CD4-positive, alpha-beta memory T cell (primary cell): ENCODE measurements at regions not wholly inside any gene's neighbourhood (a gene's known extent, or its start where the extent isn't known, plus 50 kb on each side); places are given as distances from the start of the nearest gene placed in this dataset.

Experiments used
- CTCF ChIA-PET: fragments of 350-600 bp; sonication (Branson Sonifier 250); formaldehyde crosslinking; loops from one replicate; lab custom pipeline; 2021; ENCODE audit warnings: inconsistent platforms; ENCODE audit not compliant: partially characterized antibody; lab: Charles Lee
- POLR2A ChIA-PET: fragments of 350-600 bp; sonication (Branson Sonifier 250); formaldehyde crosslinking; loops from one replicate; lab custom pipeline; 2021; ENCODE audit not compliant: partially characterized antibody; lab: Charles Lee
- DNase-seq, 5 donors: peaks; one replicate each; pipeline versions ENCODE4 v3.0.0 to v3.0.0-alpha.2; 2020 to 2022; ENCODE audit warnings: mixed read lengths in 1 of 5
- H3K27ac ChIP-seq: one replicate; pipeline ENCODE4 v1.7.0; 2013; ENCODE audit warnings: low read depth, low read length
- H3K27me3 ChIP-seq: 2 replicates; pipeline ENCODE4 v1.7.0; 2013; ENCODE audit warnings: mild to moderate bottlenecking, low read length, moderate library complexity; ENCODE audit not compliant: insufficient read depth
- H3K36me3 ChIP-seq: 2 replicates; pipeline ENCODE4 v1.7.0; 2013; ENCODE audit warnings: mild to moderate bottlenecking, low read length, moderate library complexity; ENCODE audit not compliant: insufficient read depth
- H3K4me1 ChIP-seq: 2 replicates; pipeline ENCODE4 v1.7.0; 2013; ENCODE audit warnings: mild to moderate bottlenecking, low read length, moderate library complexity; ENCODE audit not compliant: insufficient read depth
- H3K4me3 ChIP-seq, 2 donors: one replicate each; pipeline ENCODE4 v1.7.0; 2013; ENCODE audit warnings: low read length in 2 of 2, mild to moderate bottlenecking in 1 of 2
- H3K9me3 ChIP-seq, 2 donors: one replicate each; pipeline ENCODE4 v1.7.0; 2013; ENCODE audit warnings: low read length in 2 of 2, control low read depth in 1 of 2; ENCODE audit not compliant: control insufficient read depth in 1 of 2
- H3K27ac Mint-ChIP-seq, 7 donors: one replicate each; pipeline ENCODE4 v1.8.0; 2020 to 2021; ENCODE audit warnings: mixed read lengths in 7 of 7, mild to moderate bottlenecking in 6 of 7, inconsistent platforms in 3 of 7, moderate library complexity in 3 of 7
- H3K27me3 Mint-ChIP-seq, 2 donors: one replicate each; pipeline ENCODE4 v1.8.0; 2020 to 2021; ENCODE audit warnings: mixed read lengths in 2 of 2
- H3K36me3 Mint-ChIP-seq, 2 donors: one replicate each; pipeline ENCODE4 v1.8.0; 2020 to 2021; ENCODE audit warnings: mixed read lengths in 2 of 2, inconsistent platforms in 1 of 2, mild to moderate bottlenecking in 1 of 2
- H3K4me1 Mint-ChIP-seq, 4 donors: one replicate each; pipeline ENCODE4 v1.8.0; 2020 to 2021; ENCODE audit warnings: mixed read lengths in 4 of 4, mild to moderate bottlenecking in 1 of 4
- H3K4me3 Mint-ChIP-seq, 8 donors: one replicate each; pipeline ENCODE4 v1.8.0; 2020 to 2021; ENCODE audit warnings: mixed read lengths in 8 of 8, mild to moderate bottlenecking in 7 of 8, moderate library complexity in 6 of 8, inconsistent platforms in 3 of 8
- H3K9me3 Mint-ChIP-seq, 8 donors: one replicate each; pipeline ENCODE4 v1.8.0; 2020 to 2021; ENCODE audit warnings: mixed read lengths in 8 of 8, mild to moderate bottlenecking in 5 of 8, inconsistent platforms in 3 of 8, moderate library complexity in 1 of 8
- intact Hi-C: fragments of 100-400 bp; cut with micrococcal nuclease; formaldehyde crosslinking; loops from one replicate; pipeline ENCODE4 v1.15.1; 2023

GRCh38 chrX:148412006-148412405, 88.4 kb upstream of the AFF2 start:
- Histone ChIP-seq H3K36me3 (no peaks in the 10 kb centered on the region), H3K9me3 (no peaks in the 10 kb centered on the region), H3K27ac (no peak overlapping the region), H3K4me3 (no peak overlapping the region), H3K4me1 (no peaks in the 10 kb centered on the region), H3K27me3 (no peaks in the 10 kb centered on the region)
- no peak for DNase-seq
- Mint-ChIP-seq H3K36me3 (no peaks in the 10 kb centered on the region), H3K4me3 (no peak overlapping the region), H3K9me3 (peaks cover 0 to 3% (median 0%) of the 10 kb centered on the region in 8 donors), H3K27me3 (peaks cover 0 to 3% of the 10 kb centered on the region in 2 donors), H3K27ac (no peak overlapping the region), H3K4me1 (peaks cover 0 to 2% (median 0%) of the 10 kb centered on the region in 4 donors)
- CTCF ChIA-PET, result no interaction called here
- intact Hi-C loops, result no loop called here
- POLR2A ChIA-PET, result no interaction called here

DNA sequence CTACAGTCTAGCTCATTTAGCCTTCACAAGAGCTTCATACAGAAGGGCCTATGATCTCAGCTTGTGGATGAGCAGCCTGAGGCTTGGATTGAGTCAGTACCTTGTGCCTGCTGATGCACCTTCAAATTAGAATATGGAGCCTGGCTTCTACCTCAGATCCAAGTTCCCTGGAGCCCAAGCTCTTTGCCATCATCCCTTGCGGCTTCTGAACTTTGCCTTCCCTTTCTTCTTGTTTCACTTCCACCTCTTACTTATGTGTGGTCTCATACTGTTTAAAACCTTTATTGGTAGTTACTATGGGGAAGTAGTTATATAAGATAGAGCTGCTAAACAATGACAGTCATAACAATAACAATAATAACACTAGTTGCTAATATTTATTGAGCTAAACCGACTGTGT, 84.3 kb upstream of the AFF2 start:
- Histone ChIP-seq H3K9me3 (no peaks in the 10 kb centered on the region), H3K4me3 (no peak overlapping the region), H3K36me3 (no peaks in the 10 kb centered on the region), H3K27me3 (no peaks in the 10 kb centered on the region), H3K4me1 (no peaks in the 10 kb centered on the region), H3K27ac (no peak overlapping the region)
- DNase-seq, result no peak
- intact Hi-C loops, result no loop called here
- Mint-ChIP-seq H3K27ac (no peak overlapping the region), H3K4me3 (no peak overlapping the region), H3K4me1 (peaks cover 0 to 2% (median 0%) of the 10 kb centered on the region in 4 donors), H3K9me3 (peaks cover 0 to 3% (median 0%) of the 10 kb centered on the region in 8 donors), H3K27me3 (peaks cover 0 to 3% of the 10 kb centered on the region in 2 donors), H3K36me3 (no peaks in the 10 kb centered on the region)
- ChIA-PET CTCF (no interaction called here), POLR2A (no interaction called here)

DNA sequence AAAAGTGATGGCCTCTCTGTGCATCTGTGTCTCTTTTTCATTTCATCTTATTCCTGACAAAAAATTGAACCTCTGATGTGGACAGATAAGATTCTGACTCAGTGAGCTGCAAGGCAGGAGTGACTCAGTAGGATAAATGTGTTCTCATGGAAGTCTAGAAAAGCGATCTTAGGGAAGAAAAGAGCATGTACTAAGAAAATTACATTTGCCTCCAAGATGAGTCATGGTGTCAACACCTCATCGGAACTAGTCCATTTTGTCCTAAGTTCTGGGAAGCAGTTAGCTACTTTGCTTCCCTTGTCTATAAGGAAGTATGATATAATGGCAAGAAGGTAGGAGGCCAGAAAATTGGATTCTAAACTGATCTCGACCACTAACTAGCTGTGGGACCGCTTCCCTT, 83.5 kb upstream of the AFF2 start:
- no peaks in the 10 kb centered on the region for H3K9me3 ChIP-seq
- H3K9me3 Mint-ChIP-seq, result peaks cover 0 to 3% (median 0%) of the 10 kb centered on the region in 8 donors
- H3K27ac Mint-ChIP-seq, result no peak overlapping the region
- DNase-seq, result no peak
- no peak overlapping the region for H3K4me3 Mint-ChIP-seq
- H3K36me3 Mint-ChIP-seq, result no peaks in the 10 kb centered on the region
- POLR2A ChIA-PET, result no interaction called here
- no peaks in the 10 kb centered on the region for H3K27me3 ChIP-seq
- H3K27ac ChIP-seq, result no peak overlapping the region
- H3K27me3 Mint-ChIP-seq, result peaks cover 0 to 3% of the 10 kb centered on the region in 2 donors
- intact Hi-C loops, result no loop called here
- no peaks in the 10 kb centered on the region for H3K36me3 ChIP-seq
- peaks cover 0 to 2% (median 0%) of the 10 kb centered on the region in 4 donors for H3K4me1 Mint-ChIP-seq
- H3K4me1 ChIP-seq, result no peaks in the 10 kb centered on the region
- H3K4me3 ChIP-seq, result no peak overlapping the region
- CTCF ChIA-PET, result no interaction called here

DNA sequence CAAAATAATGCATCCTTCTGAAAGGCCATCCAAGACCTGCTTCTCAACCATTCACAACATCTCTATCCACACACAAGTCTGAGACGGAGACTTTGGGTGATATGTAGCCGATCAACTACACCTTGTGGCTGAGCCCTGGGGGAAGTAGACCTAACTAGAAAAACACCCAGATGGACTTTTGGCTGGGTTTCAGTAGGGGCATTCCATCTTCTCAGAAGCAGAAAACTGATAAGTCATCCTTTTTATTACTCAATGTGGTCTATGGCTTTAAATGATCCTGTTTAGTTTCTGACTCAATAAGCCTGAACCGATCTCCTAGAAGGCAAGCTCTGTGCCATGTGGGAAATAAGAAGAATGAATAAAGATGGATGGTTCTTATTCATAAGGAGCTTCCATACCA, 82.5 kb upstream of the AFF2 start:
- H3K4me3 Mint-ChIP-seq, result no peak overlapping the region
- no peaks in the 10 kb centered on the region for H3K9me3 ChIP-seq
- no peak overlapping the region for H3K4me3 ChIP-seq
- peaks cover 0 to 3% (median 0%) of the 10 kb centered on the region in 8 donors for H3K9me3 Mint-ChIP-seq
- intact Hi-C loops, result no loop called here
- H3K27me3 ChIP-seq, result no peaks in the 10 kb centered on the region
- no peak overlapping the region for H3K27ac ChIP-seq
- no peaks in the 10 kb centered on the region for H3K36me3 ChIP-seq
- H3K27me3 Mint-ChIP-seq, result peaks cover 0 to 3% of the 10 kb centered on the region in 2 donors
- POLR2A ChIA-PET, result no interaction called here
- CTCF ChIA-PET, result no interaction called here
- H3K27ac Mint-ChIP-seq, result no peak overlapping the region
- H3K4me1 ChIP-seq, result no peaks in the 10 kb centered on the region
- no peaks in the 10 kb centered on the region for H3K4me1 Mint-ChIP-seq
- no peaks in the 10 kb centered on the region for H3K36me3 Mint-ChIP-seq
- DNase-seq, result no peak

GRCh38 chrX:148422526-148422925, 77.9 kb upstream of the AFF2 start:
- H3K27ac ChIP-seq, result no peak overlapping the region
- H3K4me3 Mint-ChIP-seq, result no peak overlapping the region
- H3K9me3 ChIP-seq, result no peaks in the 10 kb centered on the region
- intact Hi-C loops, result no loop called here
- no peak overlapping the region for H3K27ac Mint-ChIP-seq
- H3K9me3 Mint-ChIP-seq, result no peaks in the 10 kb centered on the region
- H3K36me3 ChIP-seq, result no peaks in the 10 kb centered on the region
- no peaks in the 10 kb centered on the region for H3K27me3 ChIP-seq
- no peak overlapping the region for H3K4me3 ChIP-seq
- POLR2A ChIA-PET, result no interaction called here
- H3K36me3 Mint-ChIP-seq, result no peaks in the 10 kb centered on the region
- no peaks in the 10 kb centered on the region for H3K27me3 Mint-ChIP-seq
- no peak for DNase-seq
- CTCF ChIA-PET, result no interaction called here
- H3K4me1 ChIP-seq, result no peaks in the 10 kb centered on the region
- H3K4me1 Mint-ChIP-seq, result no peaks in the 10 kb centered on the region

DNA sequence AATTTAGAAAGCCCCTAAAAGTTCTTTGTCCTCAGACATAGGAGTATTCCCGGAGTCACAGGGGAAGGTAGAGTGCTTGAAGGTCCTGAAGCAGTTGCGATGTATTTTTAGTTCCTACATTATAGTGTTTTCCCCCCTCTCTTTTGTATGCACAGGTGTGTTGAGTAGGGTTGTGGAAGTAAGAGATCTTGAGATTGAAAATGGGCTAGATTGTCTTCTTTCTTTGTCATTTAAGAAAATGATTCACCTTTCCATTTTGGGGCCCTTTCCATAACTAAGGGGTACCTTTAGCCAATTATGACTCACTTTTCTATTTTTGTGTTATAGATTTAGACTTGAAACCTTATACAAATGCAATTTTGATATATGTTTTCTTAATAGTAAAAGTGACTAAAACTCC, 75.8 kb upstream of the AFF2 start:
- Histone ChIP-seq H3K36me3 (no peaks in the 10 kb centered on the region), H3K27me3 (no peaks in the 10 kb centered on the region), H3K4me1 (no peaks in the 10 kb centered on the region), H3K9me3 (no peaks in the 10 kb centered on the region), H3K4me3 (no peak overlapping the region), H3K27ac (no peak overlapping the region)
- Mint-ChIP-seq H3K27ac (no peak overlapping the region), H3K9me3 (no peaks in the 10 kb centered on the region), H3K4me1 (no peaks in the 10 kb centered on the region), H3K4me3 (no peak overlapping the region), H3K27me3 (no peaks in the 10 kb centered on the region), H3K36me3 (no peaks in the 10 kb centered on the region)
- no peak for DNase-seq
- intact Hi-C loops, result no loop called here
- ChIA-PET CTCF (no interaction called here), POLR2A (no interaction called here)

DNA sequence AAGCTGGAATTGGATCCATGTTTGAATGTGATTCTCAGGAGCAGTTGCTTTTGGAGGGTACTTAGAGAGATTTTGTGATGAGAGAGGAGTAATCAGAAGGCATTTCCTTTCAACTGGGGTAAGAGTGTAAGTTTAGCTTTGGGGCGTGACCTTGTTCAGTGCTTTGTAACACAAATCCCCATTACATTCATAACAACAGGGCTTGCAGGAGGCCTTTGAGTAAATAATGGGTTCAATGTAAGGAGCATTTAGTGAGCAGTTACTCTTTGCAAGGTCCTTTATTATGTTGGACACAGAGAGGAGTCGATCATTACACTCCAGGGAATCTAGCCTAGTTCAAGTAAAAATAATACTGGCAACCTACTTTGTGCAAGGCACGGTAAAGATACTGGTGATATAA, 74.0 kb upstream of the AFF2 start:
- no peak overlapping the region for H3K4me3 ChIP-seq
- no peaks in the 10 kb centered on the region for H3K4me1 ChIP-seq
- H3K27ac ChIP-seq, result no peak overlapping the region
- H3K27ac Mint-ChIP-seq, result no peak overlapping the region
- CTCF ChIA-PET, result no interaction called here
- POLR2A ChIA-PET, result no interaction called here
- no peaks in the 10 kb centered on the region for H3K36me3 ChIP-seq
- H3K9me3 Mint-ChIP-seq, result no peaks in the 10 kb centered on the region
- H3K27me3 Mint-ChIP-seq, result no peaks in the 10 kb centered on the region
- H3K9me3 ChIP-seq, result no peaks in the 10 kb centered on the region
- intact Hi-C loops, result no loop called here
- no peak overlapping the region for H3K4me3 Mint-ChIP-seq
- no peaks in the 10 kb centered on the region for H3K36me3 Mint-ChIP-seq
- no peaks in the 10 kb centered on the region for H3K4me1 Mint-ChIP-seq
- no peak for DNase-seq
- H3K27me3 ChIP-seq, result no peaks in the 10 kb centered on the region

DNA sequence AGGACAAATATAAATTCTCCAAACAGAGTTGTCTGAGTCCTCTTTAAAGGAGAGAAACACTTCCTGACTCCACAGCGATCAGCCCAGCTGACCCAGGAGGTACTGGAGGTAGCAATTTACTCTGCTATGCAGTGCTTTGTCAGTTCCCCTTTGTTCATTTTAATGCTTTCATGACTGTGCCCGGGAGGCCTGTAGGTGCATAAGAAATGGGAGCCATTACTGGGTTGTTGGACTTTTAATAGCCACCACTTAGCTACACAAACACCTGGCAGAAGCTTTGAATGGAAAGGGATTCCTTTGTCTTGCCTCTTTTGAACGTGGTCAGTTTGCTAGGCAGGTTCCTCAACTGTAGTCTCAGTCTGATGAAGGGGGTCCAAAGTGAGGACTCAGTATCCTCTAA, 59.0 kb upstream of the AFF2 start:
- Mint-ChIP-seq H3K36me3 (no peaks in the 10 kb centered on the region), H3K4me3 (no peak overlapping the region), H3K27me3 (no peaks in the 10 kb centered on the region), H3K27ac (no peak overlapping the region), H3K4me1 (peaks cover 0 to 7% (median 4%) of the 10 kb centered on the region in 4 donors), H3K9me3 (peaks cover 0 to 3% (median 0%) of the 10 kb centered on the region in 8 donors)
- Histone ChIP-seq H3K4me3 (no peak overlapping the region), H3K27me3 (no peaks in the 10 kb centered on the region), H3K9me3 (no peaks in the 10 kb centered on the region), H3K4me1 (no peaks in the 10 kb centered on the region), H3K27ac (no peak overlapping the region), H3K36me3 (no peaks in the 10 kb centered on the region)
- CTCF ChIA-PET, result no interaction called here
- DNase-seq, result no peak
- POLR2A ChIA-PET, result no interaction called here
- intact Hi-C loops, result no loop called here
